Astrocyte (in vitro differentiated cells and primary cell): ENCODE measurements at regions not wholly inside any gene's neighbourhood (a gene's known extent, or its start where the extent isn't known, plus 50 kb on each side); places are given as distances from the start of the nearest gene placed in this dataset.

Experiments
- CTCF ChIP-seq: IDR thresholded peaks from 2 replicates; pipeline ENCODE4 v1.5.1; 2011; ENCODE audit warnings: low read depth, mild to moderate bottlenecking, inconsistent platforms, low read length, moderate library complexity; ENCODE audit not compliant: insufficient read depth
- EZH2 ChIP-seq: IDR thresholded peaks from 2 replicates; pipeline ENCODE4 v1.6.1; 2012; ENCODE audit warnings: mild to moderate bottlenecking, low read length, inconsistent platforms; ENCODE audit not compliant: insufficient read depth

GRCh38 chr3:194075088-194075615, 60.8 kb upstream of the HES1 start:
- TF ChIP-seq CTCF (no peak), EZH2 (no peak)
